ENCODE measurements at regions not wholly inside any gene's neighbourhood (a gene's known extent, or its start where the extent isn't known, plus 50 kb on each side); places are given as distances from the start of the nearest gene placed in this dataset.

- no peak for DNase-seq
- Histone ChIP-seq H3K9me3 (replicated peaks; ENCODE audit: control insufficient read depth, low read depth, low read length) (peaks cover 7% of the 10 kb centered on the region), H3K27me3 (ENCODE audit: control insufficient read depth, insufficient read depth, low read length) (no peaks in the 10 kb centered on the region), H3K4me1 (ENCODE audit: control insufficient read depth, insufficient read depth, low read length) (no peaks in the 10 kb centered on the region), H3K4me3 (ENCODE audit: low read length) (no peak overlapping the region), H3K36me3 (ENCODE audit: control insufficient read depth, insufficient read depth, low read length) (peaks cover 3% of the 10 kb centered on the region), H3K27ac (ENCODE audit: low read length) (no peak overlapping the region)
- WGBS (ENCODE audit: insufficient coverage) = 75% methylated on average over 1 of the region's 2 CpGs
Observed at GRCh38 chrX:2628751-2629315, 62.3 kb upstream of the CD99 start.

- WGBS (ENCODE audit: insufficient coverage) = 63% methylated on average over 2 of the region's 3 CpGs
- no peak overlapping the region for H3K4me3 ChIP-seq (ENCODE audit: low read length)
- H3K4me1 ChIP-seq (ENCODE audit: control insufficient read depth, insufficient read depth, low read length) = no peaks in the 10 kb centered on the region
- no peak overlapping the region for H3K27ac ChIP-seq (ENCODE audit: low read length)
- H3K36me3 ChIP-seq (ENCODE audit: control insufficient read depth, insufficient read depth, low read length) = peaks cover 3% of the 10 kb centered on the region
- peaks cover 7% of the 10 kb centered on the region for H3K9me3 ChIP-seq (replicated peaks; ENCODE audit: control insufficient read depth, low read depth, low read length)
- peak; percentile 22 for DNase-seq
- H3K27me3 ChIP-seq (ENCODE audit: control insufficient read depth, insufficient read depth, low read length) = no peaks in the 10 kb centered on the region
Observed at GRCh38 chrX:2627272-2627867, 63.7 kb upstream of the CD99 start.

GRCh38 chrX:2626750-2627149, 64.3 kb upstream of the CD99 start:
- H3K36me3 ChIP-seq (ENCODE audit: control insufficient read depth, insufficient read depth, low read length) = peaks cover 3% of the 10 kb centered on the region
- H3K27me3 ChIP-seq (ENCODE audit: control insufficient read depth, insufficient read depth, low read length) = no peaks in the 10 kb centered on the region
- H3K9me3 ChIP-seq (replicated peaks; ENCODE audit: control insufficient read depth, low read depth, low read length) = peaks cover 5% of the 10 kb centered on the region
- H3K4me1 ChIP-seq (ENCODE audit: control insufficient read depth, insufficient read depth, low read length) = no peaks in the 10 kb centered on the region
- no peak overlapping the region for H3K27ac ChIP-seq (ENCODE audit: low read length)
- 94% methylated on average over 2 of the region's 2 CpGs for WGBS (ENCODE audit: insufficient coverage)
- no peak for DNase-seq
- no peak overlapping the region for H3K4me3 ChIP-seq (ENCODE audit: low read length)

GRCh38 chrX:2620576-2620975, 70.5 kb upstream of the CD99 start:
- Histone ChIP-seq H3K27ac (ENCODE audit: low read length) (no peak overlapping the region), H3K9me3 (replicated peaks; ENCODE audit: control insufficient read depth, low read depth, low read length) (no peaks in the 10 kb centered on the region), H3K4me1 (ENCODE audit: control insufficient read depth, insufficient read depth, low read length) (no peaks in the 10 kb centered on the region), H3K4me3 (ENCODE audit: low read length) (no peak overlapping the region), H3K36me3 (ENCODE audit: control insufficient read depth, insufficient read depth, low read length) (no peaks in the 10 kb centered on the region), H3K27me3 (ENCODE audit: control insufficient read depth, insufficient read depth, low read length) (no peaks in the 10 kb centered on the region)
- no CpG with 5 or more reads among the region's 3 CpGs for WGBS (ENCODE audit: insufficient coverage)
- DNase-seq = no peak

GRCh38 chrX:2618516-2618915, 72.6 kb upstream of the CD99 start:
- no peaks in the 10 kb centered on the region for H3K27me3 ChIP-seq (ENCODE audit: control insufficient read depth, insufficient read depth, low read length)
- no peaks in the 10 kb centered on the region for H3K9me3 ChIP-seq (replicated peaks; ENCODE audit: control insufficient read depth, low read depth, low read length)
- no CpG with 5 or more reads among the region's 4 CpGs for WGBS (ENCODE audit: insufficient coverage)
- no peak overlapping the region for H3K4me3 ChIP-seq (ENCODE audit: low read length)
- DNase-seq = peak; percentile 41
- H3K27ac ChIP-seq (ENCODE audit: low read length) = no peak overlapping the region
- no peaks in the 10 kb centered on the region for H3K36me3 ChIP-seq (ENCODE audit: control insufficient read depth, insufficient read depth, low read length)
- no peaks in the 10 kb centered on the region for H3K4me1 ChIP-seq (ENCODE audit: control insufficient read depth, insufficient read depth, low read length)

- Histone ChIP-seq H3K4me1 (ENCODE audit: control insufficient read depth, insufficient read depth, low read length) (no peaks in the 10 kb centered on the region), H3K27me3 (ENCODE audit: control insufficient read depth, insufficient read depth, low read length) (peaks cover 2% of the 10 kb centered on the region), H3K9me3 (replicated peaks; ENCODE audit: control insufficient read depth, low read depth, low read length) (no peaks in the 10 kb centered on the region), H3K36me3 (ENCODE audit: control insufficient read depth, insufficient read depth, low read length) (no peaks in the 10 kb centered on the region), H3K27ac (ENCODE audit: low read length) (peak overlapping the region; percentile 15), H3K4me3 (ENCODE audit: low read length) (no peak overlapping the region)
- whole genome bisulfite sequencing (ENCODE audit: insufficient coverage) = no CpG with 5 or more reads among the region's 3 CpGs
- DNase-seq = peak; percentile 86
Observed at GRCh38 chrX:2614911-2615310, 76.2 kb upstream of the CD99 start.

GRCh38 chrX:2610246-2611170, 80.6 kb upstream of the CD99 start:
- H3K4me1 ChIP-seq (ENCODE audit: control insufficient read depth, insufficient read depth, low read length) = peaks cover 3% of the 10 kb centered on the region
- no peak overlapping the region for H3K27ac ChIP-seq (ENCODE audit: low read length)
- H3K36me3 ChIP-seq (ENCODE audit: control insufficient read depth, insufficient read depth, low read length) = no peaks in the 10 kb centered on the region
- H3K27me3 ChIP-seq (ENCODE audit: control insufficient read depth, insufficient read depth, low read length) = peaks cover 11% of the 10 kb centered on the region
- 22% methylated on average over 5 of the region's 10 CpGs for WGBS (ENCODE audit: insufficient coverage)
- peaks cover 2% of the 10 kb centered on the region for H3K9me3 ChIP-seq (replicated peaks; ENCODE audit: control insufficient read depth, low read depth, low read length)
- peak; percentile 22 for DNase-seq
- peak overlapping the region; percentile 43 for H3K4me3 ChIP-seq (ENCODE audit: low read length)

GRCh38 chrX:2609431-2610238, 81.5 kb upstream of the CD99 start:
- WGBS (ENCODE audit: insufficient coverage) = under 1% methylated on average over 28 of the region's 44 CpGs
- Histone ChIP-seq H3K9me3 (replicated peaks; ENCODE audit: control insufficient read depth, low read depth, low read length) (peaks cover 2% of the 10 kb centered on the region), H3K27me3 (ENCODE audit: control insufficient read depth, insufficient read depth, low read length) (peaks cover 11% of the 10 kb centered on the region), H3K4me1 (ENCODE audit: control insufficient read depth, insufficient read depth, low read length) (peaks cover 3% of the 10 kb centered on the region), H3K36me3 (ENCODE audit: control insufficient read depth, insufficient read depth, low read length) (no peaks in the 10 kb centered on the region), H3K27ac (ENCODE audit: low read length) (no peak overlapping the region), H3K4me3 (ENCODE audit: low read length) (peak overlapping the region; percentile 65)
- peak; percentile 45 for DNase-seq

GRCh38 chrX:2608638-2609430, 82.3 kb upstream of the CD99 start:
- 1% methylated on average over 43 of the region's 63 CpGs for WGBS (ENCODE audit: insufficient coverage)
- Histone ChIP-seq H3K9me3 (replicated peaks; ENCODE audit: control insufficient read depth, low read depth, low read length) (peaks cover 2% of the 10 kb centered on the region), H3K4me1 (ENCODE audit: control insufficient read depth, insufficient read depth, low read length) (peaks cover 3% of the 10 kb centered on the region), H3K36me3 (ENCODE audit: control insufficient read depth, insufficient read depth, low read length) (no peaks in the 10 kb centered on the region), H3K27ac (ENCODE audit: low read length) (peak overlapping the region; percentile 71), H3K4me3 (ENCODE audit: low read length) (peak overlapping the region; percentile 65), H3K27me3 (ENCODE audit: control insufficient read depth, insufficient read depth, low read length) (peaks cover 11% of the 10 kb centered on the region)
- DNase-seq = peak; percentile 84
